Stimulated activated CD8-positive, alpha-beta memory T cell treated with anti-CD3 and anti-CD28 coated beads, Interleukin-7, amount 100 ng/mL, for 24 hours (primary cell): ENCODE measurements at regions not wholly inside any gene's neighbourhood (a gene's known extent, or its start where the extent isn't known, plus 50 kb on each side); places are given as distances from the start of the nearest gene placed in this dataset.

ENCODE experiments used
- DNase-seq: peaks from one replicate; pipeline ENCODE4 v3.0.0-alpha.2; 2020; ENCODE audit warnings: low read depth

GRCh38 chr2:6526093-6526824 lies 339.4 kb downstream of the CMPK2 start:
- DNase-seq, result no peak

- DNase-seq, result no peak
These were observed 334.4 kb downstream of the CMPK2 start for GRCh38 chr2:6531304-6531703.

- DNase-seq, result no peak
These were observed 330.1 kb downstream of the CMPK2 start for GRCh38 chr2:6535572-6535971.

- DNase-seq, result no peak
These were observed 327.1 kb downstream of the CMPK2 start for GRCh38 chr2:6538607-6539006.

GRCh38 chr2:6545336-6545735 lies 320.4 kb downstream of the CMPK2 start:
- no peak for DNase-seq

GRCh38 chr2:6545795-6546194 lies 319.9 kb downstream of the CMPK2 start:
- no peak for DNase-seq

GRCh38 chr2:6554466-6554865 lies 311.2 kb downstream of the CMPK2 start:
- no peak for DNase-seq

- no peak for DNase-seq
These were observed 309.0 kb downstream of the CMPK2 start for GRCh38 chr2:6556755-6557154.

GRCh38 chr2:6557737-6558136 lies 308.0 kb downstream of the CMPK2 start:
- no peak for DNase-seq

GRCh38 chr2:6562771-6563170 lies 302.9 kb downstream of the CMPK2 start:
- DNase-seq, result no peak

GRCh38 chr2:6564326-6564725 lies 301.4 kb downstream of the CMPK2 start:
- DNase-seq, result no peak

GRCh38 chr2:6574121-6574520 lies 291.6 kb downstream of the CMPK2 start:
- DNase-seq, result no peak

- DNase-seq, result no peak
These were observed 289.4 kb downstream of the CMPK2 start for GRCh38 chr2:6576302-6576701.

GRCh38 chr2:6577960-6578359 lies 287.7 kb downstream of the CMPK2 start:
- DNase-seq, result no peak

- no peak for DNase-seq
These were observed 287.3 kb downstream of the CMPK2 start for GRCh38 chr2:6578416-6578815.

GRCh38 chr2:6579281-6579680 lies 286.4 kb downstream of the CMPK2 start:
- no peak for DNase-seq

- DNase-seq, result no peak
These were observed 284.7 kb downstream of the CMPK2 start for GRCh38 chr2:6580982-6581381.

GRCh38 chr2:6589150-6589549 lies 276.6 kb downstream of the CMPK2 start:
- DNase-seq, result no peak

GRCh38 chr2:6590442-6590841 lies 275.3 kb downstream of the CMPK2 start:
- DNase-seq, result no peak

GRCh38 chr2:6602471-6602870 lies 263.2 kb downstream of the CMPK2 start:
- DNase-seq, result no peak

GRCh38 chr2:6605836-6606505 lies 259.7 kb downstream of the CMPK2 start:
- DNase-seq, result no peak

GRCh38 chr2:6617794-6618193 lies 247.9 kb downstream of the CMPK2 start:
- DNase-seq, result no peak

GRCh38 chr2:6618201-6618600 lies 247.5 kb downstream of the CMPK2 start:
- DNase-seq, result no peak

- no peak for DNase-seq
These were observed 242.0 kb downstream of the CMPK2 start for GRCh38 chr2:6623746-6624145.
